NCI-H2171 (cell line): ENCODE measurements at regions not wholly inside any gene's neighbourhood (a gene's known extent, or its start where the extent isn't known, plus 50 kb on each side); places are given as distances from the start of the nearest gene placed in this dataset.

Source experiments
- DNase-seq: peaks from one replicate; lab custom pipeline; 2025; lab: John Stamatoyannopoulos, UW

DNA sequence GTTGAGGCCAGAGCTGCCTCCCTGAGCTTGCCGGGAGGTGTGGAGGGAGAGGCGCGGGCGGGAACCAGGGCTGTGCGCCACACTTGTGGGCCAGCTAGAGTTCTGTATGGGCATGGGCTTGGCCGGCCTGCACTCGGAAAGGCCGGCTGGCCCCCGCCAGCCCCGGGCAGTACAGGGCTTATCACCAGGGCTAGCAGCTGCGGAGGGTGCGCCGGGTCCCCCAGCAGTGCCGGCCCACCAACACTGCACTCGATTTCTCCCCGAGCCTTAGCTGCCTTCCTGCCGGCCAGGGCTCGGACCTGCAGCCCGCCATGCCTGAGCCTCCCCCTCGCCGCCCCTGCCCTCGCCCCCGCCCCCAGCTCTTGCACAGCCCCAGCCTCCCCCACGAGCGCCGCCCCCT, 472.7 kb downstream of the TFAP2A start:
- no peak for DNase-seq

DNA sequence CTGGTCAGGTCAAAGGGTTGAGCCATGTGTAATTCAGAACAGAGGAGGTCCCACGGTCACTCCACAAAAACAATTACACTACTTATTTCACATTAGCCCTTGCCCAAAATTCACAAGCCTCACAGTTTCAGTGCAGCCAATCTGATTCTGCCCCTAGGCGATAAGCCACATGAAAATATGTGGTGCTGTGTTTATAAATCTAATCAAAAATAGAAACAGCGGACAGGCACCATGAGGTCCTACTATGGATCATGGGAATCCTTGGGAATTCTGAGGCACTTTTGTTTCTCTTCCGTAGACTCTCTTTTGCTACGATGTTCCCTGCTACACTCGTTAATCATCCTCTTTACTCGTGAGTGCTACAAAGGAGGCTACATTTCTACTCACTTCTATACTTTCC, 476.1 kb downstream of the TFAP2A start:
- DNase-seq, result no peak

DNA sequence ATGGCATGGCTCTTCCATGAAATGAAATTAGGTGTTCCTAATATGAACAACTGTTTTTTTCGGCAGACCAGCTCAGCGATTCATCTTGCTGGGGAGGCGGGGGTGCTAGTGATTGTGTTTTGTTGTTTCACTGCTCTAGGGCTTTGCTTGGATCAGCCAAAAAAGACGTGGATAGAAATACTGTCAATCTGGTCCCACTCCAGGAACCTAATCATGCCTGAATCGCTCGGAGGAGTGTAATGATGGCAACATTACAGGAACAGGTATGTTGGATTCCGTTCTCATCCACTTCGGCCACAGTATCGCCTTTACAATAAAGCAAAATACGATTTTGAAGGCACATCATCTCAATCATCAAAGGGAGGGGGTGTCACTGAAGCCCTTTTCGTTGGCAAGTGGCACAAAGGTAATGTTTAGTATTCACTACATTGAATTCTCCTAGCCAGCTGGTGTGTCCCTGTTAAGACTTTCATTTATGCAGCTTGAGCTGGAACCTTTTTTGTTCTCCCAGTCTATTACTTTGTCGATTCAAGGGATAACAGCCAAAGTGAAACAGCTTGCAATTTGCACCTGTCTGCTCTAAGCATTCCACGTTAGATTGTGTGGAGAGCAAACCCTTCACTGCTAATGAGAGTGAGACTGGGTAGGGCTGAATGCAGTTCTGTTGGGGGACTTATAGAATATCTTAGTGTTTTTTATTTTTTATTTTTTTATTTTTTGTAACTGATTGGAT, 477.7 kb downstream of the TFAP2A start:
- no peak for DNase-seq

DNA sequence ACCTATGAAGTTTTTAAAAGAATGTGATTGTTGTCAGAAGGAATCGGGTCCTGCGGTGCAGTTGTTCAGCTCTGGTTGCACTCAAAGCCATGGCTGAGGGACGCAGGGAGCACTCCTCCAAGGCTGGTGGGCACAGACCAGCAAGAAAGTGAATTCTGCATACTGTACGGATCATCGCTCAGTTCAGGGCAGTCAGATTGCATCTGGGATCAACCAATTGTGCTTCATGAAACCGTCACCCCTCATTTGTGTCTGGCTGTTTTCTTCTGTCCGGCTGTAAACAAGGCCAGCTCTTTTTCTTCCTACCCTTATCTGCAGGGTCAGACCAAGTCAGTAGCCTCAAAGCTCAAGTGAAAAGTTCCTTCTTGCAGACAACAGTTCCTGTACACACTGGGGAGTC, 478.3 kb downstream of the TFAP2A start:
- no peak for DNase-seq

DNA sequence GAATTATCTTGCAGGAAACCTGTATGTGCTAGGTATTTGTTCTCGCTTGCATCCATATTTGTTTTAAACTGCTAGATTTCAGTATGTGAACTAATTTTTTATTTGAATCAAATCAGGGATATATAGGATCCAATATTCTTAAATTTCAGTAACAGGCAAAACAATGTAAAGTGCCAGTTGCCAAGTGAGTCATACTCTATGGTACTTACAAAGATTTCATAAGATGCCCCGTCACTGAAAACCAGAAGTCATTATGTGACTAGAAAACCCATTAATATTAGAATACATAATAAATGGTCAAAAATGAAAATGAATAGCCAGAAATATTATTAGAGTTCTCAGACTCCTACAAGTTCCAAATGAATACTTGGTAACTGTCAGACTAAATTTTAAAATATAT, 481.2 kb downstream of the TFAP2A start:
- DNase-seq, result no peak

DNA sequence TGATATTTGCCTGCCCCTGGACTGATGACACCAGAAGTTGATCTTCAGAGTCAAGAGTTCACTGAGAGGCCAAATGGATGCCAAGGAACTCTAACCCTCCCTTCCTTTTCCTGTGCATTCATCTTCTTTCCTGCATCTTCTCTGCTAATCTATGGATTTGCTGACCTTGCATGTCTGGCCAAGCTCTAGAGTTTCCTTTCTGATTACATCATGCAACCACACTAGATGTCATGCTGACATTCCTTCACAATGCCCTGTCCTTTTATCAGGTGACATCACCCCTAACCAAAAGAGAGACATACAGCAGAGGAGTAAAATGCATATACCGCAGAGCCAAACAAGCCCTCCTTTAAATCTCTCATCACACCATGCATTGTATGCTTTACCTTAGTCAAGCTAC, 487.6 kb downstream of the TFAP2A start:
- no peak for DNase-seq

DNA sequence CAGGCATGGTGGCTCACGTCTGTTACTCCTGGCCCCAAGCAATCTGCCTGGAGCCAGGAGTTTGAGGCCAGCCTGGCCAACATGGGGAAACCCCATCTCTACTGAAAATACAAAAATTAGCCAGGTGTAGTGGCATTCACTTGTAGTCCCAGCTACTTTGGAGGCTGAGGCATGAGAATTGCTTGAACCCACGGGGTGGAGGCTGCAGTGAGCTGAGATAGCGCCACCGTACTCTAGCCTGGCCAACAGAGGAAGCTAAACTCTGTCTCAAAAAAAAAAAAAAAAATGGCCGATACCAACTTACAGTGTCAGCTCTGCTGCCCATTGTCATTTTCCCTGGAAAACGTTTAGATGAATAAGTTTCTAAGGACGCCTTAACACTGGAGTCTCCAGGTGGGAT, 489.9 kb downstream of the TFAP2A start:
- no peak for DNase-seq

DNA sequence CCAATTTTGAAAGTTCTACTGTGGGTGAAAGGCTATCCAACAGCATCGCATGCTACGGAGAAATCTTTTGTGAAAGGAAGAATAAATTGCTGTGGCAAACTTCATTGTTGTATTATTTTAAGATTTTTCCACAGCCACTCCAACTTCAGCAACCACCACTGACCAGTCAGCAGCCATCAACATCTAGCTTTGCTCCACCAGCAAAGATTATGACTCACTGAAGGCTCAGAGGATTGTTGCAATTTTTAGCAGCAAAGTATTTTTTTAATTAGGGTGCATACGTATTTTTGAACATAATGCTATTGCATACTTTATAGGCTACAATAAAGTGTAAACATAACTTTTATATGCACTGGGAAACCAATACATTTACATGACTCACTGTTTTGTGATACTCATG, 493.5 kb downstream of the TFAP2A start:
- DNase-seq, result no peak

DNA sequence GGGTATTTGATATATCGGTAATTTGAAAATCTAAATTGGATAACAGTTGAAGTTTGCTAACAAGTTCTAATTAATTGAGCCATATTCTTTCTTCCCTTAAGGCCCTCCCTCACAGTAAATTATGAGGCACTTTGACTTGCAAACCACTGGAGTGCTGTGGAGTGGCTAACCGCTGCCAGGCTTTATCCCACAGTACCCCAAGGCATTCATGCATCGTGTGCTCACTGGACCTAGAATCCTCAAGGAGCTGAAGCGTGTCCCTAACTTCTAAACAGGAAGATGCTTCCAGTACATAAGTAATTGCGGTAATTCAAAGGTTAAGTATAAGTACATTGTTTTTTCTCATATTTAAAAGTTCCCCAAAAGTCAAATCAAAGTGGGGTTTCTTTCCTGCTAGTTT, 499.9 kb downstream of the TFAP2A start:
- DNase-seq, result no peak

DNA sequence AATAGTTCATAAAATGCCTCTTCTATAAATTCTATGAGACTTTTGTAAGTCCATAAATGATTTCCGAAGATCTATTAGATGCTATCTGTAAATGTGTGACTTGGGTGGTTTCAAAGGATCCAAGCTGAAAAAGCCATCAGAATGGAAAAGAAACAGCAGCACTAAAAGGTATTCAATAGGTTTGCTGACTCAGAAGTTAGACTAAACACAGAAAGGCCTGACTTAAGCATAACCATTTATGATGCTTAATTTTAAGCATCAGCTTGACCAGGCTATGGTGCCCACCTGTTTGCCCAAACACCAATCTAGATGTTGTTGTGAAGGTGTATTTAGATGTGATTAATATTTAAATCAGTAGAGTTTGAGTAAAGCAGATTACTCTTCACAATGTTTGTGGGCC, 513.5 kb downstream of the TFAP2A start:
- no peak for DNase-seq

DNA sequence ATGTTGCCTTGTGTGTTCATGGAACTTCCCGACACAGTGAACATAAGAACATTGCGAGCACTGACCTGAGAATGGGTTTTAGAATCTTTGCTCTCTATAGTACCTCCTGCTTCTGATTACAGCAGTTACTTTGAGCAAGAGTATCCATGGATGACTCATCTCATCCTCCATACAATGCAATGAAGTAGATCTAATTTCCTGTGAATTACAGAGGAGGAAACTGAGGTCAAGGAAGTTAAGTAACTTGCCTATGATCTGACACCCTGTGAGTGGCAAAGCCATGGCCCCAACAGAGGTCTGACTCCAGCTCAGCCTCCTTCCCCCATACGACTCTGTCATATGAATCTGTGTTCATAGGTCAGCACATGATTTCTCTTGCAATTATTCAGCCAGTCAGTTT, 518.1 kb downstream of the TFAP2A start:
- DNase-seq, result no peak

DNA sequence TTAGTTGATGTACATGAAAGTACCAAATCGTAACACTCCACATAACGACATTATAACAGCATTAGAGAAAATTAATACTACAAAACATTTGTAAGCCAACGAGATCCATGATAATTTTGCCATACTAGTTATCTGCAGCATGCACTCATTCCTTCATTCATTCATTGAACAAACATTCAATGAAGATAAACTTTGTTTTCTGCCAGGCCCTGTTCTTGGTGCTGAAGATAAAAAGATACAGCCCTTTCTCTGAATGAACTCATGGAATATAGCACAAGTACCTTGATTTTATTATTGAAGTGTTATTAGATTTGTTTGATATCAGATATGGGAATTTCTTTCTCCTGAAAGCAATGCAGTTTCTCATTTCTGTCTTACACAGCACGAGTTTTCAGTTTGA, 524.0 kb downstream of the TFAP2A start:
- no peak for DNase-seq

DNA sequence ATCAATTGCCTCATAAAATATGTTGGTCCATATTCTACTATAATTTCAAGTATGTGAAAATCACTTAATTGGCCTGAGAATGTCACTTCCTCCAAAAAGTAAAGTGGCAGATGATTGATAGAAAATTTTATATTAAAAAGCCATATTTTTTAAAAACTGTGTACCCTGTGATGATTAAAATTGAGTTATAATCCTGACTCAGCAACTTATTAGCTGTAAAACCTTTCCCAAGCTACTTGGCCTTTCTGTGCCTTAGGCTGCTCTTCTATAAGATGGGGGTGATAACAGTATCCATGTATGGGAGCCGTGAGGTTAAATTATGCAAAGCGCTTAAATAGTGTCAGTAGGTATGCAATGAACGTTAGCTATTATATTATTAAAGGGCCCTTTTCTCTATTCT, 524.4 kb downstream of the TFAP2A start:
- no peak for DNase-seq

DNA sequence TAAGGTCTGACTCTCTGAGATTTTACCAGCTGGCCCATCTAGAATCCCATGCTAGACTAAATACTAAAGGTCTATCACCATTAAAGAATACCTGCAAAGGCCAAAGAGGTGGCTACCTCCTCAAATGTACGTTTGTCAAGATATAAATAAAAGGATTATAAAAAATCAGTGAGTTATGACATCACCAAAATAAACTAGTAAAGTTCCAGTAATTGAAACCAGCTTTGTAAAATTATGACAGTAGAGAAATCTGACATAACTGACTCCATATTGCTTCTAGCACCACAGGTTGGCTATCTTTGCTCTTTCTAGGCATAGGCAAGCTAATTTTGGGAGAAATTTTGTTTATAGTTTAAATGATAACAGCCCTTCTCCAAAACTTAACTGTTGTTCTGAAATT, 536.3 kb downstream of the TFAP2A start:
- no peak for DNase-seq

DNA sequence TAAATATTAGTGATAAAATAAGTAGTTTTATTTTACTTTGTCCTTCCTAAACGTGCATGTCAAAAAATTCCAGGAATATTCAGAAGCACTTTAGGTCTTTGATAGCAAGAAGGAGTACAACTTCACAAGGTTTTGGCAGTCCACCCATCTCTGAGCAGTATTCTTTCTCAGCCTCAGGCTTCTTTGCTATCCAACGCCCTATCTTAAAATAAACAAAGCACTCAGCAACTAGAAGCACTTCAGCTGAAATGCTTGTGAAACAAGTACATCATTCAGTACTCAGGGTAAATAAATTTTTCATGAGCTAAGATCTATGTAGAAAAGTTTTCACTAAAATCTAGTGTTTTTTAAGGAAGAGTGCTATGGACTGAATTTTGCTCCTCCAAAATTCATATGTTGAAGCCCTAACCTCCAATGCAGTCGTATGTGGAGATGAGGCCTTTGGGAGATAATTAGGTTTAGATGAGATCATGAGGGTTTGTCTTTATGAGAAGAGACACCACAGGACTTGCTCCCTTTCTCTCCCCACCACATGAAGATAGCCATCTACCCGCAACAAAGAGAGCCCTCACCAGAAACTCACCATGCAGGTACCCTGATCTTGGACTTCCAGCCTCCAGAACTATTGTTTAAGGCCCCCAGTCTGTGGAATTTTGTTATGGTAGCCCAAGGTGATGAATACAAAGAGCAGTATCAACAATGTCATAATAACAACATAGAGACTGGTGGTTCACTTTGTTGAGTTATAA, 539.1 kb downstream of the TFAP2A start:
- no peak for DNase-seq

DNA sequence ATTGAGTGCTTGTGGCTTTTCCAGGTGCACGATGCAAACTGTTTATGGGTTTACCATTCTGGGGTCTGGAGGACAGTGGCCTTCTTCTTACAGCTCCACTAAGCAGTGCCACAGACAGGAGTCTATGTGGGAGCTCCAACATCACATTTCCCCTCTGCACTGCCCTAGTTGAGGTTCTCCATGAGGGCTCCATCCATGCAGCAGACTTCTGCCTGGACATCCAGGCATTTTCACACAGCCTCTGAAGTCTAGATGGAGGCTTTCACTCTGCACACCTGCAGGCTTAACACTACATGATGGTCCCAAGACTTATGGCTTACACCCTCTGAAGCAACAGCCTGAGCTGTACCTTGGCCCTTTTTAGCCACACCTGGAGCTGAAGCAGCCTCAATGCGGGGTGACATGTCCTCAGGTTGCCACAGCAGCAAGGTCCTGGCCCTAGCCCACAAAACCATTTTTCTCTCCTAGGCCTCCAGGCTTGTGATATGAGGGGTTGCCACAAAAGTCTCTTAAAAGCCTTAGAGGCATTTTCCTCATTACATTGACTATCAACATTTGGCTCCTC, 552.2 kb downstream of the TFAP2A start:
- DNase-seq, result no peak

DNA sequence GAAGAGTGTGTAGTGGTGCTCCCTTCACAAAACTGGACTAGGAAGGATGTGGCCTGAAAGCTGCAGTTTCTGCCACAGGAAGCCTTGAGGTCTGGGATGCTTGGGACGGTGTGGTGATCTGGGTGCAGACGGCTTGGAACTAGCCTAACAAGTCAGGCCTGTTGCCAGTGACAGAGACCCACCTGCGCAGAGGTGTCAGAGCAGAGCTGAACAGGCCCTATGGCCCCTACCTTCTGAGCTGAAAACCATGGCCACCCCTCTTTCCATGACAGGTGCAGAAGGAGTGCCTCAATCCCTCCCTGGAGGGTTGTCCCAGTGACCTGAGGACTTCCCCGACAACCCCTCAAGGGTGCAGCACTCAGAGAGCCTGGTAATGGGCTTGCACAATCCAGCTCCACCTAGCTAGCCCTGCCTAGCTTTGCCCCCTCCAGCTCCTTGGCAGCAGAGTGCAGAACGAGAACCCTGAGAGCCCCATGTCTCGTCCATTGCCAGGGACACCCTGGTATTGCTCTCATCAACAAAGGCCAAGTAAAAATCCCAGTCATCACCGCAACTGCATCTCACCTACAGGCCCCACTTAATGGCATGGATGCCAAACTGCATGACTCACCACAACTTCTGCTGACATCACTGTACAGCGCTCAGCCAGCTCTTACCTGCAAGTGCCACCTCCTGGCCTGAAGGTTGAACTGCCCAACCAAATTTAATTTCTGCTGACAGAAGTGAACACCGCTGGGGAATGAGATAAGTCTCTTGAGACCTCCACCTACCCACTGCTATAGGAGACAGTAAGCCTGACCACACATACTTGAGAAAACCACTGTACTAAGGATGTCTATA, 563.1 kb downstream of the TFAP2A start:
- DNase-seq, result no peak

DNA sequence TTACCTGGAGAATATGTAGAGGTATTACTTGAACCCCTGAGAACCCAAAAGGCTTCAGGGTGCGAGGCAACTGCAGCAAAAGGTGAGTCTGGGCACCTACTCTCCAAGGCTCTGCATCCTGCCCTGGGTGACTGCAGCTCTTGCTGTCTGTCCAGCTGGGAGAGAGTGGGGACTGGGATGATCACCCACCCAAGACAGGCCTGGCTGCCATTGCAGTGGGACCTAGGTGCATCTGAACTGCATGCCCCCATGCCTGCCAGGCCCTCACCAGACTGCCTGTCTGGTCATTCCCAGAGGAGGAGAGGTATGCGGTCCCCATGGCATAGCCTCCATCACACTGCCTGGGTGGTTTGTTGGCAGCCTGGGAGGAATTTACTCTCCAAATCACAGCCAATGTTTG, 563.9 kb downstream of the TFAP2A start:
- no peak for DNase-seq

DNA sequence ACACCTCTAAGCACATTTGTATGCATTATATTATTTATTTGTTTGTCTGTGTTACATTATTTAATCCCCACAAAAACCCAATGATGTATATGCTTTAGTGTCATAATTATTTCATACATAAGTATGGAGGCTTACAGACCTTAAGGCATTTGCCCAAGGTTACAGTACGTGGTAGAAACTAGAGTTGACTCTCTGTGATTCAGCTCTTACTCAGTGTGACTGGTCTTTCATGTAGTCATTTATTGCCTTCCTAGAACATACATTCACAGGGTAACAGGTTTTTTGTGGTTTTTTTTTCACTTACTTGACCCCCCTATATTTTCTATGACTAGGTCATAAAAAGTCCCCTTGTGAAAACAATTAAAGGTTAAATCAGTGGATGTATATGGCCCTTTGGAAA, 566.8 kb downstream of the TFAP2A start:
- DNase-seq, result no peak

DNA sequence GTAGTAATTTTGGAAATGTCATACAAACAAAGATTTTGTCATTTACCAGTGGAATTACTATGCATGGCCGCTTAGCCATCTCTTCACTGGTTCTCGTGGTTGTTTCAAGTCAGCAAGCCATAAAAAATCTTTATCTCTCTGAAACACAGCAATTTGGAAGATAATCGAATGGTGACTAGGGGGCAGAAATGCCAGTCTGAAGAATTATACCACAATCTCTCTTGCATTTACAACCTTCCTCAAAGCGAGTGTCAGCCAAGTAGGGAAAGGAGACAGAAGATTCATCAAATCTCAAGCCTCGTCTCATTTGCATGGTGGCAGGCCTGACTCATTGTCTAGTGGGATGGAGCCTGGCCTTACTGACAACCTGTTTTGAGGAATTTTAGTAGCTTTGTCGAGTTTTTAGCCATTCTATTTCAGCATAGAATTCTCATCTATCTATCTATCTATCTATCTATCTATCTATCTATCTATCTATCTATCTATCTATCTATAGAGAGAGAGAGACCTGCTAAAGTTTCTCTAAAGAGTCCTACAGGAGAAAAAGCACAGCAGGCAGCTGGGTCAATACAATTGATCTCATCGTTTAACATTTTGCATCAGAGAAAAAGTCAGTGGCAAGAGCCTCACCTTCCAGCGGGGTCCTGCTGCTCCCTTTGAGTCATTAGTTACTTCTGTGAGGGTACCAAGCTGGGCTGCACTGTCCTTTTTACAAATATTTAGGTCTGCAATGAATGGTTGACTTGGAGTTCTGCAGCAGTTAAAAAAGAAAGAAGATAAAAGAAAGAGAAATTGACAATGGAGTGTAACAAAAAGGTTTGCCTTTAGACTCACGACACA, 572.8 kb downstream of the TFAP2A start:
- no peak for DNase-seq

DNA sequence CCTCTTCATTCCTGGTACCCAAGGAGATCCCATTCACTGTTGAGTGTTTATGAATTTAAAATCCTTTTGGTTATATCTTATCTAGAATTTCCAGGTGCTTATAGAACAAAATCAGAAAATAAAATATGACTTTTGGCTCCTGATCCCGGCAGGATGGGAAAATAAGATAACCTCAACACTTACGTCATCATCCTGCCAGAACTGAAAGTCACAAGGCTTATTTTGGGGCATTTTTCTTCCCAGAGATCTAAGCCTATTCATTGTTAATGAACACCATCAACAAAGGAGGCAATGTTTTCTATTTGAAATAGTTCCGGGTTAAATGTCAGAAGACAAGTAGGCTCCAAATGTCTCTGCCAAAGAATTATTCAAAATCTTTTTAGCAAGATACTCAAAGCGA, 580.6 kb downstream of the TFAP2A start:
- no peak for DNase-seq

DNA sequence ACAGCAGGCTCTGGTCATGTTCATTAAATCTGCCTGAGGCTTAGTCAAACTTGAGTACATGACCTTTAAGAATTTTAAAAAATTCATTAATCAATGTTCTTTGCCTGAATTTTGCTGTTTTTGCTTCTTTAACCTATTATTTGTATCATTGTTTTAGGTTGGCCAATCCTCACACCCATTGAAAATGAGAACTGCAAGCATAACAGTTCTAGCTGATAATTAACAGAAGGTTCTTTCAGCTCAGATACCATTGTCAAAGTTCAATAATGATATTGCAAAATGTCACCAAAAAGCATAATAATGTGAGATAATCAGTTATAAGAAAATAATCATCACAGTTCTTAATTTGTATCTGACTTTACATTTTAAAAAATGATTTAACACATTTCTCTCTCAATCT, 583.1 kb downstream of the TFAP2A start:
- no peak for DNase-seq
